H9 (cell line): ENCODE measurements at regions not wholly inside any gene's neighbourhood (a gene's known extent, or its start where the extent isn't known, plus 50 kb on each side); places are given as distances from the start of the nearest gene placed in this dataset.

Experiments used
- DNase-seq: peaks from one replicate; pipeline ENCODE4 v3.0.0-alpha.2; 2017
- H2AFZ ChIP-seq: one replicate; pipeline ENCODE4 v1.6.1; 2013; ENCODE audit warnings: mild to moderate bottlenecking, low read length, control low read depth, moderate library complexity
- H2AK5ac ChIP-seq: 2 replicates; pipeline ENCODE4 v1.6.1; 2013; ENCODE audit warnings: low read length, control low read depth, mixed read lengths; ENCODE audit not compliant: insufficient read length
- H2BK120ac ChIP-seq: one replicate; pipeline ENCODE4 v1.6.1; 2013; ENCODE audit warnings: low read depth, mild to moderate bottlenecking, low read length, control low read depth, inconsistent platforms; ENCODE audit not compliant: poor library complexity, severe bottlenecking
- H2BK12ac ChIP-seq: 2 replicates; pipeline ENCODE4 v1.6.1; 2013; ENCODE audit warnings: low read length, control low read depth, mixed read lengths, low read depth; ENCODE audit not compliant: insufficient read length
- H2BK15ac ChIP-seq: 2 replicates; pipeline ENCODE4 v1.6.1; 2013; ENCODE audit warnings: low read depth, low read length, control low read depth
- H2BK20ac ChIP-seq: one replicate; pipeline ENCODE4 v1.6.1; 2013; ENCODE audit warnings: low read depth, mild to moderate bottlenecking, low read length, control low read depth, inconsistent platforms; ENCODE audit not compliant: poor library complexity, severe bottlenecking
- H2BK5ac ChIP-seq: 2 replicates; pipeline ENCODE4 v1.6.1; 2013; ENCODE audit warnings: low read length, control low read depth, mixed read lengths; ENCODE audit not compliant: insufficient read length
- H3K14ac ChIP-seq: 2 replicates; pipeline ENCODE4 v1.6.1; 2013; ENCODE audit warnings: low read length, control low read depth; ENCODE audit not compliant: insufficient read depth
- H3K18ac ChIP-seq: 2 replicates; pipeline ENCODE4 v1.6.1; 2013; ENCODE audit warnings: low read depth, mild to moderate bottlenecking, mixed read lengths, low read length, control low read depth; ENCODE audit not compliant: insufficient read length
- H3K23ac ChIP-seq: 2 replicates; pipeline ENCODE4 v1.6.1; 2013; ENCODE audit warnings: low read length, control low read depth, mixed read lengths, low read depth; ENCODE audit not compliant: insufficient read length
- H3K23me2 ChIP-seq: 2 replicates; pipeline ENCODE4 v1.6.1; 2013; ENCODE audit warnings: low read depth, mild to moderate bottlenecking, mixed read lengths, low read length, control low read depth; ENCODE audit not compliant: insufficient read length, poor library complexity, severe bottlenecking
- H3K27ac ChIP-seq: 2 replicates; pipeline ENCODE4 v1.5.1; 2013; ENCODE audit warnings: low read length, control low read depth, mixed read lengths, low read depth; ENCODE audit not compliant: insufficient read length
- H3K27me3 ChIP-seq: 2 replicates; pipeline ENCODE4 v1.6.1; 2013; ENCODE audit warnings: low read length, control low read depth, inconsistent platforms; ENCODE audit not compliant: insufficient read depth
- H3K4ac ChIP-seq: 2 replicates; pipeline ENCODE4 v1.6.1; 2013; ENCODE audit warnings: low read depth, mild to moderate bottlenecking, control low read depth, inconsistent platforms, low read length, moderate library complexity
- H3K4me1 ChIP-seq: 2 replicates; pipeline ENCODE4 v1.6.1; 2013; ENCODE audit warnings: low read length, control low read depth, inconsistent platforms; ENCODE audit not compliant: insufficient read depth
- H3K4me2 ChIP-seq: 2 replicates; pipeline ENCODE4 v1.6.1; 2013; ENCODE audit warnings: low read length, control low read depth, mixed read lengths; ENCODE audit not compliant: insufficient read length, insufficient read depth
- H3K56ac ChIP-seq: 2 replicates; pipeline ENCODE4 v1.6.1; 2013; ENCODE audit warnings: low read depth, mild to moderate bottlenecking, mixed read lengths, low read length, control low read depth; ENCODE audit not compliant: insufficient read length
- H3K79me1 ChIP-seq: 2 replicates; pipeline ENCODE4 v1.6.1; 2013; ENCODE audit warnings: low read depth, mild to moderate bottlenecking, moderate library complexity, low read length, control low read depth, inconsistent platforms; ENCODE audit not compliant: insufficient read depth, poor library complexity, severe bottlenecking
- H3K79me2 ChIP-seq: 2 replicates; pipeline ENCODE4 v1.6.1; 2013; ENCODE audit warnings: low read length, control low read depth, inconsistent platforms; ENCODE audit not compliant: insufficient read depth
- H3K9ac ChIP-seq: 2 replicates; pipeline ENCODE4 v1.6.1; 2013; ENCODE audit warnings: low read length, control low read depth, mixed read lengths; ENCODE audit not compliant: insufficient read length; ENCODE audit errors: extremely low read depth
- H3K9me3 ChIP-seq: one replicate; pipeline ENCODE4 v1.6.1; 2013; ENCODE audit warnings: low read depth, low read length, inconsistent platforms; ENCODE audit not compliant: control insufficient read depth
- H3T11ph ChIP-seq: one replicate; pipeline ENCODE4 v1.6.1; 2013; ENCODE audit warnings: mild to moderate bottlenecking, low read length, control low read depth, inconsistent platforms
- H4K20me1 ChIP-seq: one replicate; pipeline ENCODE4 v1.6.1; 2013; ENCODE audit not compliant: control insufficient read depth, insufficient read length, insufficient read depth
- H4K5ac ChIP-seq: 2 replicates; pipeline ENCODE4 v1.6.1; 2013; ENCODE audit warnings: low read depth, mild to moderate bottlenecking, mixed read lengths, low read length, control low read depth; ENCODE audit not compliant: insufficient read length
- H4K8ac ChIP-seq: replicated peaks from 2 replicates; pipeline ENCODE4 v1.6.1; 2013; ENCODE audit warnings: low read length, control low read depth, mixed read lengths, low read depth; ENCODE audit not compliant: insufficient read length
- H4K91ac ChIP-seq: 2 replicates; pipeline ENCODE4 v1.6.1; 2013; ENCODE audit warnings: low read depth, mild to moderate bottlenecking, moderate library complexity, mixed read lengths, low read length, control low read depth; ENCODE audit not compliant: insufficient read length
- H3K27ac Mint-ChIP-seq, 3 experiments: 2 replicates in 2 of 3; 3 replicates in 1 of 3; pipeline ENCODE4 v1.8.0; 2020 to 2021; ENCODE audit warnings: mixed read lengths in 3 of 3, mild to moderate bottlenecking in 1 of 3, moderate library complexity in 1 of 3
- H3K27me3 Mint-ChIP-seq: 2 replicates; pipeline ENCODE4 v1.8.0; 2021; ENCODE audit warnings: low read depth, mild to moderate bottlenecking, moderate library complexity, mixed read lengths
- H3K36me3 Mint-ChIP-seq, 3 experiments: 2 replicates in 2 of 3; 3 replicates in 1 of 3; pipeline ENCODE4 v1.8.0; 2020 to 2021; ENCODE audit warnings: low read depth in 3 of 3, mixed read lengths in 3 of 3; ENCODE audit not compliant: insufficient read depth in 1 of 3
- H3K4me1 Mint-ChIP-seq, 2 experiments: 2 replicates each; pipeline ENCODE4 v1.8.0; 2020; ENCODE audit warnings: mixed read lengths in 2 of 2
- H3K4me3 Mint-ChIP-seq, 2 experiments: 2 replicates in 1 of 2; 3 replicates in 1 of 2; pipeline ENCODE4 v1.8.0; 2020 to 2021; ENCODE audit warnings: mild to moderate bottlenecking in 2 of 2, mixed read lengths in 2 of 2, moderate library complexity in 1 of 2
- H3K9me3 Mint-ChIP-seq, 2 experiments: 2 replicates in 1 of 2; 3 replicates in 1 of 2; pipeline ENCODE4 v1.8.0; 2020; ENCODE audit warnings: mild to moderate bottlenecking in 2 of 2, mixed read lengths in 2 of 2, moderate library complexity in 1 of 2
- WGBS: extraction: QIAGEN DNeasy Blood & Tissue Kit; methylation state at CpG from one replicate; pipeline ENCODE4 v1.1.7; 2013; ENCODE audit warnings: missing lambda C conversion rate, low lambda C conversion rate, mixed read lengths; ENCODE audit not compliant: insufficient read length; ENCODE audit errors: extremely low coverage; 5-methylcytosine and 5-hydroxymethylcytosine counted together
- TF ChIP-seq, protein P1 (sequence below): fragments of 200-600 bp; sonication (generic); conservative IDR thresholded peaks from 3 replicates; pipeline ENCODE4 v1.8.0; 2021; ENCODE audit warnings: antibody characterized with exemption, mild to moderate bottlenecking

DNA sequence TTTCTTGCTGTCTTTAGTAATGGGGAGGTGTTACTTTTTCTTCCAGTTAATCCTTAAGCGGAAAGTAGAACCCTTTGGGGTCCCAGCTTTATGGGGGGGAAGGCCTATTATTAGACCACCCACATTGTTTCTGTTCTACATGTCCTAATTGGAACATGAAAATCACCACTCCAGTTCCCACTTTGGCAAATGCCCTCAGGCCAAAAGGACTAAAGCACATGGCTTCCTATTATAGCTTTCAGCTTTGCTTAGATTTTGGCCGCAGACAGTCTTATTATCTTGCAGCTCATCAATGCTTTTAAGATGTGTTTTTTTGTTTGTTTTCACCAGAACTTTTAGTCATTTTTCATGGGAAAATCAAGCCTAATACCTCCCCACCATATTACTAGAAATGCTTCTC, 296.8 kb upstream of the ANKH start:
- no peak overlapping the region for H3K23ac ChIP-seq
- H3K18ac ChIP-seq, result no peak overlapping the region
- Mint-ChIP-seq H3K4me1 (no peaks in the 10 kb centered on the region), H3K36me3 (peaks cover 0 to 7% (median 2%) of the 10 kb centered on the region in 3 experiments; a peak in 2 of 7 replicates), H3K27ac (no peak overlapping the region), H3K27me3 (peaks cover 3% of the 10 kb centered on the region; the same call in 1 of the 2 replicates), H3K9me3 (peaks cover 10% of the 10 kb centered on the region in 2 experiments), H3K4me3 (no peak overlapping the region)
- TF ChIP-seq, protein P1, sequence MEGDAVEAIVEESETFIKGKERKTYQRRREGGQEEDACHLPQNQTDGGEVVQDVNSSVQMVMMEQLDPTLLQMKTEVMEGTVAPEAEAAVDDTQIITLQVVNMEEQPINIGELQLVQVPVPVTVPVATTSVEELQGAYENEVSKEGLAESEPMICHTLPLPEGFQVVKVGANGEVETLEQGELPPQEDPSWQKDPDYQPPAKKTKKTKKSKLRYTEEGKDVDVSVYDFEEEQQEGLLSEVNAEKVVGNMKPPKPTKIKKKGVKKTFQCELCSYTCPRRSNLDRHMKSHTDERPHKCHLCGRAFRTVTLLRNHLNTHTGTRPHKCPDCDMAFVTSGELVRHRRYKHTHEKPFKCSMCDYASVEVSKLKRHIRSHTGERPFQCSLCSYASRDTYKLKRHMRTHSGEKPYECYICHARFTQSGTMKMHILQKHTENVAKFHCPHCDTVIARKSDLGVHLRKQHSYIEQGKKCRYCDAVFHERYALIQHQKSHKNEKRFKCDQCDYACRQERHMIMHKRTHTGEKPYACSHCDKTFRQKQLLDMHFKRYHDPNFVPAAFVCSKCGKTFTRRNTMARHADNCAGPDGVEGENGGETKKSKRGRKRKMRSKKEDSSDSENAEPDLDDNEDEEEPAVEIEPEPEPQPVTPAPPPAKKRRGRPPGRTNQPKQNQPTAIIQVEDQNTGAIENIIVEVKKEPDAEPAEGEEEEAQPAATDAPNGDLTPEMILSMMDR, result no peak
- H2BK120ac ChIP-seq, result no peak overlapping the region
- no peaks in the 10 kb centered on the region for H3K9me3 ChIP-seq
- no peak overlapping the region for H4K5ac ChIP-seq
- H3K79me2 ChIP-seq, result no peaks in the 10 kb centered on the region
- H3K27ac ChIP-seq, result no peak overlapping the region
- no peak overlapping the region for H2BK15ac ChIP-seq
- no peaks in the 10 kb centered on the region for H3K23me2 ChIP-seq
- no peak overlapping the region for H3K14ac ChIP-seq
- no peak overlapping the region for H2AFZ ChIP-seq
- no peak overlapping the region for H3K56ac ChIP-seq
- H4K8ac ChIP-seq, result no peak overlapping the region
- no peaks in the 10 kb centered on the region for H3K4me1 ChIP-seq
- H3T11ph ChIP-seq, result no peak overlapping the region
- no CpG with 5 or more reads among the region's 2 CpGs for WGBS
- H2BK5ac ChIP-seq, result no peak overlapping the region
- no peak overlapping the region for H3K4me2 ChIP-seq
- H4K91ac ChIP-seq, result no peak overlapping the region
- no peak overlapping the region for H2BK12ac ChIP-seq
- no peak overlapping the region for H2AK5ac ChIP-seq
- H3K79me1 ChIP-seq, result no peaks in the 10 kb centered on the region
- H4K20me1 ChIP-seq, result no peaks in the 10 kb centered on the region
- no peak overlapping the region for H3K9ac ChIP-seq
- H2BK20ac ChIP-seq, result no peak overlapping the region
- no peak overlapping the region for H3K4ac ChIP-seq
- H3K27me3 ChIP-seq, result no peaks in the 10 kb centered on the region
- no peak for DNase-seq
